ENCODE measurements at regions not wholly inside any gene's neighbourhood (a gene's known extent, or its start where the extent isn't known, plus 50 kb on each side); places are given as distances from the start of the nearest gene placed in this dataset.

- no peak for TF ChIP-seq CTCF (IDR thresholded peaks at IDR 0.05)
- TF ChIP-seq POLR2AphosphoS5 (IDR thresholded peaks at IDR 0.05; ENCODE audit: low read depth, low read length): no peak
- no peak for TF ChIP-seq SIN3A (IDR thresholded peaks at IDR 0.05; ENCODE audit: borderline replicate concordance, insufficient read depth, low read depth, low read length)
- no peak for TF ChIP-seq REST (IDR thresholded peaks at IDR 0.05; ENCODE audit: insufficient read depth in 1 of 2, low read depth in 2 of 2, low read length in 1 of 2)
- TF ChIP-seq TCF7L2 (IDR thresholded peaks at IDR 0.05; ENCODE audit: low read depth, low read length): no peak
These were observed 67.3 kb upstream of the ANO1 start for GRCh38 chr11:70010774-70011173.

Measured in Panc1 (cell line).